Liver (tissue), 3 donors: ENCODE measurements at regions not wholly inside any gene's neighbourhood (a gene's known extent, or its start where the extent isn't known, plus 50 kb on each side); places are given as distances from the start of the nearest gene placed in this dataset.

Experiments used
- GABPA ChIP-seq, 2 donors: IDR thresholded peaks in 1 of 2; conservative IDR thresholded peaks in 1 of 2; 2 replicates each; pipeline ENCODE4 v1.6.1; 2016; ENCODE audit warnings: antibody characterized with exemption in 2 of 2, mild to moderate bottlenecking in 1 of 2, moderate library complexity in 1 of 2
- TF ChIP-seq, protein P1 (sequence below): IDR thresholded peaks from 2 replicates; pipeline ENCODE4 v1.6.1; 2016; ENCODE audit warnings: antibody characterized with exemption, mild to moderate bottlenecking
- TF ChIP-seq, protein P2 (sequence below): fragments of 150-350 bp; IDR thresholded peaks from 2 replicates; pipeline ENCODE4 v1.5.1; 2017; ENCODE audit warnings: improper control_type of control experiment, low read depth, low read length; ENCODE audit not compliant: missing input control
- TF ChIP-seq, protein P3 (sequence below): IDR thresholded peaks from 2 replicates; pipeline ENCODE4 v1.6.1; 2016; ENCODE audit warnings: antibody characterized with exemption
- donor health status: healthy.
- donor health status: healthy.

DNA sequence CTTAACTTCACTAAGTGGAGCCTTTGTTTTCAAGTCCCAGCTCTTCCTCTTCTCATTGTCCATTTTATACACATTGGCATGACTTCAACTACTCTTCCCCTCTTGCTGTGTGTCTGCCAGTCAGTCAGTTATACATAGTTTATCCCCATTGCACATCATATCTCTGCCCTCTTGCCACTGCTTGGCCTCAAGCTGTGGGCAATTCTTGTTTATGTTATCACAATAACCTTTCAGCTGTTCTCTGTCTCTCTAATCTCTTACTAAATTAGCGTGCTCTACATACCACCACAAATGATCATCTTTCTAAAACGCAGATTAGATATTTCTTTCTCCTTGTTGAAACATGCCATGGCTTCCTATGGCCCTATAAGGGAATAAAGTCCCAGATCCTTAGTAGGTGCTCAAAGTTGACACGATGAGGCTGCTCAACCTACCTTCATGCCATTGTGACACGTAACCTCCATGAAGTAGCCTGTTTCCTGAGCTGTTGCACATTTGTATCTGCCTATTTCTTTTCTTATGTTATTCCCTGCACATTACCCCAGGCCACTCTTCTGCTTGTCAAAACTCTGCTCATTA is 239.3 kb downstream of the GAS1 start:
- TF ChIP-seq, protein P1, sequence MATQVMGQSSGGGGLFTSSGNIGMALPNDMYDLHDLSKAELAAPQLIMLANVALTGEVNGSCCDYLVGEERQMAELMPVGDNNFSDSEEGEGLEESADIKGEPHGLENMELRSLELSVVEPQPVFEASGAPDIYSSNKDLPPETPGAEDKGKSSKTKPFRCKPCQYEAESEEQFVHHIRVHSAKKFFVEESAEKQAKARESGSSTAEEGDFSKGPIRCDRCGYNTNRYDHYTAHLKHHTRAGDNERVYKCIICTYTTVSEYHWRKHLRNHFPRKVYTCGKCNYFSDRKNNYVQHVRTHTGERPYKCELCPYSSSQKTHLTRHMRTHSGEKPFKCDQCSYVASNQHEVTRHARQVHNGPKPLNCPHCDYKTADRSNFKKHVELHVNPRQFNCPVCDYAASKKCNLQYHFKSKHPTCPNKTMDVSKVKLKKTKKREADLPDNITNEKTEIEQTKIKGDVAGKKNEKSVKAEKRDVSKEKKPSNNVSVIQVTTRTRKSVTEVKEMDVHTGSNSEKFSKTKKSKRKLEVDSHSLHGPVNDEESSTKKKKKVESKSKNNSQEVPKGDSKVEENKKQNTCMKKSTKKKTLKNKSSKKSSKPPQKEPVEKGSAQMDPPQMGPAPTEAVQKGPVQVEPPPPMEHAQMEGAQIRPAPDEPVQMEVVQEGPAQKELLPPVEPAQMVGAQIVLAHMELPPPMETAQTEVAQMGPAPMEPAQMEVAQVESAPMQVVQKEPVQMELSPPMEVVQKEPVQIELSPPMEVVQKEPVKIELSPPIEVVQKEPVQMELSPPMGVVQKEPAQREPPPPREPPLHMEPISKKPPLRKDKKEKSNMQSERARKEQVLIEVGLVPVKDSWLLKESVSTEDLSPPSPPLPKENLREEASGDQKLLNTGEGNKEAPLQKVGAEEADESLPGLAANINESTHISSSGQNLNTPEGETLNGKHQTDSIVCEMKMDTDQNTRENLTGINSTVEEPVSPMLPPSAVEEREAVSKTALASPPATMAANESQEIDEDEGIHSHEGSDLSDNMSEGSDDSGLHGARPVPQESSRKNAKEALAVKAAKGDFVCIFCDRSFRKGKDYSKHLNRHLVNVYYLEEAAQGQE = no peak
- TF ChIP-seq, protein P2, sequence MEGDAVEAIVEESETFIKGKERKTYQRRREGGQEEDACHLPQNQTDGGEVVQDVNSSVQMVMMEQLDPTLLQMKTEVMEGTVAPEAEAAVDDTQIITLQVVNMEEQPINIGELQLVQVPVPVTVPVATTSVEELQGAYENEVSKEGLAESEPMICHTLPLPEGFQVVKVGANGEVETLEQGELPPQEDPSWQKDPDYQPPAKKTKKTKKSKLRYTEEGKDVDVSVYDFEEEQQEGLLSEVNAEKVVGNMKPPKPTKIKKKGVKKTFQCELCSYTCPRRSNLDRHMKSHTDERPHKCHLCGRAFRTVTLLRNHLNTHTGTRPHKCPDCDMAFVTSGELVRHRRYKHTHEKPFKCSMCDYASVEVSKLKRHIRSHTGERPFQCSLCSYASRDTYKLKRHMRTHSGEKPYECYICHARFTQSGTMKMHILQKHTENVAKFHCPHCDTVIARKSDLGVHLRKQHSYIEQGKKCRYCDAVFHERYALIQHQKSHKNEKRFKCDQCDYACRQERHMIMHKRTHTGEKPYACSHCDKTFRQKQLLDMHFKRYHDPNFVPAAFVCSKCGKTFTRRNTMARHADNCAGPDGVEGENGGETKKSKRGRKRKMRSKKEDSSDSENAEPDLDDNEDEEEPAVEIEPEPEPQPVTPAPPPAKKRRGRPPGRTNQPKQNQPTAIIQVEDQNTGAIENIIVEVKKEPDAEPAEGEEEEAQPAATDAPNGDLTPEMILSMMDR = no peak
- TF ChIP-seq, protein P3, sequence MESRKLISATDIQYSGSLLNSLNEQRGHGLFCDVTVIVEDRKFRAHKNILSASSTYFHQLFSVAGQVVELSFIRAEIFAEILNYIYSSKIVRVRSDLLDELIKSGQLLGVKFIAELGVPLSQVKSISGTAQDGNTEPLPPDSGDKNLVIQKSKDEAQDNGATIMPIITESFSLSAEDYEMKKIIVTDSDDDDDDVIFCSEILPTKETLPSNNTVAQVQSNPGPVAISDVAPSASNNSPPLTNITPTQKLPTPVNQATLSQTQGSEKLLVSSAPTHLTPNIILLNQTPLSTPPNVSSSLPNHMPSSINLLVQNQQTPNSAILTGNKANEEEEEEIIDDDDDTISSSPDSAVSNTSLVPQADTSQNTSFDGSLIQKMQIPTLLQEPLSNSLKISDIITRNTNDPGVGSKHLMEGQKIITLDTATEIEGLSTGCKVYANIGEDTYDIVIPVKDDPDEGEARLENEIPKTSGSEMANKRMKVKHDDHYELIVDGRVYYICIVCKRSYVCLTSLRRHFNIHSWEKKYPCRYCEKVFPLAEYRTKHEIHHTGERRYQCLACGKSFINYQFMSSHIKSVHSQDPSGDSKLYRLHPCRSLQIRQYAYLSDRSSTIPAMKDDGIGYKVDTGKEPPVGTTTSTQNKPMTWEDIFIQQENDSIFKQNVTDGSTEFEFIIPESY = no peak
- TF ChIP-seq GABPA (IDR thresholded peaks at IDR 0.05 in 1 of 2, conservative IDR thresholded peaks at IDR 0.05 in 1 of 2) = no peak
